ENCODE measurements at regions not wholly inside any gene's neighbourhood (a gene's known extent, or its start where the extent isn't known, plus 50 kb on each side); places are given as distances from the start of the nearest gene placed in this dataset.

GRCh38 chr5:58380655-58381054 lies 79.2 kb downstream of the PLK2 start:
- H3F3A ChIP-seq (ENCODE audit: insufficient read depth, low read length), result no peaks in the 10 kb centered on the region
- no peak overlapping the region for H3K4me2 ChIP-seq (ENCODE audit: low read length)
- TF ChIP-seq EZH2 (IDR thresholded peaks at IDR 0.05; ENCODE audit: borderline replicate concordance, low read length) (no peak), CTCF (IDR thresholded peaks at IDR 0.05; ENCODE audit: low read length) (no peak)
- H3K79me2 ChIP-seq (ENCODE audit: insufficient read depth, low read length), result no peaks in the 10 kb centered on the region
- no peaks in the 10 kb centered on the region for H3K9me2 ChIP-seq (ENCODE audit: low read depth, low read length)
- no peaks in the 10 kb centered on the region for H3K27me3 ChIP-seq (ENCODE audit: insufficient read depth, low read length)
- H3K27ac ChIP-seq (ENCODE audit: low read depth, low read length, poor library complexity, severe bottlenecking), result no peak overlapping the region
- no peak overlapping the region for H3K4me3 ChIP-seq (ENCODE audit: low read depth, low read length, poor library complexity, severe bottlenecking)
- H3K9me3 ChIP-seq (ENCODE audit: low read length), result no peaks in the 10 kb centered on the region
- H3K9ac ChIP-seq (ENCODE audit: low read length), result no peak overlapping the region
- no peaks in the 10 kb centered on the region for H4K20me1 ChIP-seq (ENCODE audit: insufficient read depth, low read length)
- no peak overlapping the region for H2AFZ ChIP-seq (ENCODE audit: low read length)
- no peaks in the 10 kb centered on the region for H3K36me3 ChIP-seq (ENCODE audit: insufficient read depth, low read length)
- H3K4me1 ChIP-seq (ENCODE audit: insufficient read depth, low read length, severe bottlenecking), result no peaks in the 10 kb centered on the region

GRCh38 chr5:58378613-58379390 lies 81.1 kb downstream of the PLK2 start:
- H3K4me3 ChIP-seq (ENCODE audit: low read depth, low read length, poor library complexity, severe bottlenecking), result no peak overlapping the region
- no peak overlapping the region for H3K9ac ChIP-seq (ENCODE audit: low read length)
- TF ChIP-seq EZH2 (IDR thresholded peaks at IDR 0.05; ENCODE audit: borderline replicate concordance, low read length) (no peak), CTCF (IDR thresholded peaks at IDR 0.05; ENCODE audit: low read length) (no peak)
- no peaks in the 10 kb centered on the region for H4K20me1 ChIP-seq (ENCODE audit: insufficient read depth, low read length)
- H3K79me2 ChIP-seq (ENCODE audit: insufficient read depth, low read length), result no peaks in the 10 kb centered on the region
- no peak overlapping the region for H2AFZ ChIP-seq (ENCODE audit: low read length)
- H3K4me2 ChIP-seq (ENCODE audit: low read length), result no peak overlapping the region
- H3K9me3 ChIP-seq (ENCODE audit: low read length), result no peaks in the 10 kb centered on the region
- H3K4me1 ChIP-seq (ENCODE audit: insufficient read depth, low read length, severe bottlenecking), result no peaks in the 10 kb centered on the region
- H3K27me3 ChIP-seq (ENCODE audit: insufficient read depth, low read length), result no peaks in the 10 kb centered on the region
- no peak overlapping the region for H3K27ac ChIP-seq (ENCODE audit: low read depth, low read length, poor library complexity, severe bottlenecking)
- no peaks in the 10 kb centered on the region for H3F3A ChIP-seq (ENCODE audit: insufficient read depth, low read length)
- H3K36me3 ChIP-seq (ENCODE audit: insufficient read depth, low read length), result no peaks in the 10 kb centered on the region
- H3K9me2 ChIP-seq (ENCODE audit: low read depth, low read length), result no peaks in the 10 kb centered on the region

GRCh38 chr5:58370606-58371005 lies 89.3 kb downstream of the PLK2 start:
- no peak overlapping the region for H3K27ac ChIP-seq (ENCODE audit: low read depth, low read length, poor library complexity, severe bottlenecking)
- H3K4me3 ChIP-seq (ENCODE audit: low read depth, low read length, poor library complexity, severe bottlenecking), result no peak overlapping the region
- H3K9me2 ChIP-seq (ENCODE audit: low read depth, low read length), result no peaks in the 10 kb centered on the region
- no peaks in the 10 kb centered on the region for H3F3A ChIP-seq (ENCODE audit: insufficient read depth, low read length)
- H3K27me3 ChIP-seq (ENCODE audit: insufficient read depth, low read length), result no peaks in the 10 kb centered on the region
- no peaks in the 10 kb centered on the region for H3K4me1 ChIP-seq (ENCODE audit: insufficient read depth, low read length, severe bottlenecking)
- H4K20me1 ChIP-seq (ENCODE audit: insufficient read depth, low read length), result no peaks in the 10 kb centered on the region
- H3K36me3 ChIP-seq (ENCODE audit: insufficient read depth, low read length), result no peaks in the 10 kb centered on the region
- no peak overlapping the region for H2AFZ ChIP-seq (ENCODE audit: low read length)
- H3K9ac ChIP-seq (ENCODE audit: low read length), result no peak overlapping the region
- no peaks in the 10 kb centered on the region for H3K9me3 ChIP-seq (ENCODE audit: low read length)
- H3K79me2 ChIP-seq (ENCODE audit: insufficient read depth, low read length), result no peaks in the 10 kb centered on the region
- H3K4me2 ChIP-seq (ENCODE audit: low read length), result no peak overlapping the region
- TF ChIP-seq EZH2 (IDR thresholded peaks at IDR 0.05; ENCODE audit: borderline replicate concordance, low read length) (no peak), CTCF (IDR thresholded peaks at IDR 0.05; ENCODE audit: low read length) (no peak)
